HCT116 (cell line): ENCODE measurements at regions not wholly inside any gene's neighbourhood (a gene's known extent, or its start where the extent isn't known, plus 50 kb on each side); places are given as distances from the start of the nearest gene placed in this dataset.

ENCODE experiments used
- ATAC-seq: fragments of 200-7000 bp; cut with Tn5 transposase; 2 replicates; pipeline ENCODE4 v1.9.1; 2020; ENCODE audit warnings: mild to moderate bottlenecking, moderate library complexity
- BruUV-seq: library from RNA; stranded (reverse); fragments of 400-500 nt; replicated peaks from 2 replicates; lab custom pipeline; 2021; lab: Mats Ljungman, UMichigan
- CTCF ChIA-PET: fragments of 300-600 bp; sonication (Branson Sonifier 250); formaldehyde crosslinking; loops from one replicate; lab custom pipeline; 2021; ENCODE audit warnings: antibody characterized with exemption; lab: Charles Lee
- POLR2A ChIA-PET: fragments of 300-600, 350-600 bp; sonication (Branson Sonifier 250); formaldehyde crosslinking; loops from one replicate; lab custom pipeline; 2021; ENCODE audit warnings: antibody characterized with exemption; lab: Charles Lee
- RAD21 ChIA-PET, 2 experiments: fragments of 300-600 bp; sonication (Branson Sonifier 250); formaldehyde crosslinking; loops; one replicate each; lab custom pipeline; 2023; ENCODE audit warnings: low total read pairs in 2 of 2; ENCODE audit not compliant: uncharacterized antibody in 2 of 2, unreplicated experiment in 2 of 2, low non-redundant PET in 1 of 2; lab: Charles Lee
- DNase-seq: peaks from one replicate; pipeline ENCODE4 v3.0.0-alpha.2; 2010; ENCODE audit warnings: low read depth, low spot score
- H2AFZ ChIP-seq: fragments of 200-600 bp; shearing (Covaris generic), sonication (generic); 2 replicates; pipeline ENCODE4 v1.6.1; 2017; ENCODE audit warnings: low read depth, mixed run types, mixed read lengths, antibody characterized with exemption, low read length; ENCODE audit not compliant: poor library complexity, severe bottlenecking
- H3K27ac ChIP-seq: 2 replicates; pipeline ENCODE4 v1.5.1; 2012; ENCODE audit warnings: low read depth, low read length
- H3K27me3 ChIP-seq: fragments of 200-600 bp; sonication (generic); 2 replicates; pipeline ENCODE4 v1.6.1; 2016; ENCODE audit warnings: mixed run types, low read length, mixed read lengths; ENCODE audit not compliant: insufficient read depth
- H3K36me3 ChIP-seq, 2 experiments: fragments of 200-500 bp in 1 of 2; fragments of 200-600 bp in 1 of 2; sonication (Bioruptor generic) in 1 of 2; sonication (generic) in 1 of 2; 2 replicates each; pipeline versions ENCODE4 v1.5.1 to v1.6.1; 2014 to 2016; ENCODE audit warnings: low read length in 2 of 2, inconsistent platforms in 1 of 2, mixed read lengths in 1 of 2, mixed run types in 1 of 2; ENCODE audit not compliant: insufficient read depth in 2 of 2, control insufficient read depth in 1 of 2
- H3K4me1 ChIP-seq, 2 experiments: fragments of 200-600 bp in 1 of 2; sonication (generic) in 1 of 2; 2 replicates each; pipeline versions ENCODE4 v1.5.1 to v1.6.1; 2012 to 2017; ENCODE audit warnings: low read length in 2 of 2, inconsistent platforms in 1 of 2, mild to moderate bottlenecking in 1 of 2, mixed read lengths in 1 of 2, mixed run types in 1 of 2, moderate library complexity in 1 of 2; ENCODE audit not compliant: insufficient read depth in 2 of 2, control insufficient read depth in 1 of 2
- H3K4me2 ChIP-seq: fragments of 200-600 bp; sonication (generic); 2 replicates; pipeline ENCODE4 v1.6.1; 2017; ENCODE audit warnings: mixed run types, low read length, mixed read lengths
- H3K4me3 ChIP-seq, 2 experiments: fragments of 200-600 bp in 1 of 2; sonication (generic) in 1 of 2; replicated peaks in 1 of 2; 2 replicates each; pipeline ENCODE4 v1.5.1; 2011 to 2016; ENCODE audit warnings: low read length in 2 of 2, control low read depth in 1 of 2, low read depth in 1 of 2, mild to moderate bottlenecking in 1 of 2, mixed read lengths in 1 of 2, mixed run types in 1 of 2
- H3K79me2 ChIP-seq: fragments of 200-600 bp; sonication (generic); 2 replicates; pipeline ENCODE4 v1.6.1; 2017; ENCODE audit warnings: mild to moderate bottlenecking, mixed run types, low read length, moderate library complexity, mixed read lengths; ENCODE audit not compliant: insufficient read depth
- H3K9ac ChIP-seq: fragments of 200-600 bp; sonication (generic); 2 replicates; pipeline ENCODE4 v1.6.1; 2016; ENCODE audit warnings: low read length, mixed read lengths
- H3K9me2 ChIP-seq: fragments of 200-600 bp; sonication (generic), shearing (Covaris generic); 2 replicates; pipeline ENCODE4 v1.6.1; 2017; ENCODE audit warnings: mixed run types, mild to moderate bottlenecking, moderate library complexity; ENCODE audit not compliant: insufficient read depth
- H3K9me3 ChIP-seq, 2 experiments: fragments of 200-500 bp in 1 of 2; fragments of 200-600 bp in 1 of 2; sonication (Bioruptor generic) in 1 of 2; sonication (generic) in 1 of 2; 2 replicates each; pipeline ENCODE4 v1.6.1; 2014 to 2017; ENCODE audit warnings: low read length in 2 of 2, mixed read lengths in 2 of 2, inconsistent platforms in 1 of 2, low read depth in 1 of 2, mild to moderate bottlenecking in 1 of 2, mixed run types in 1 of 2, moderate library complexity in 1 of 2; ENCODE audit not compliant: control insufficient read depth in 1 of 2, insufficient read depth in 1 of 2
- H4K20me1 ChIP-seq: fragments of 200-600 bp; sonication (generic), shearing (Covaris generic); 2 replicates; pipeline ENCODE4 v1.6.1; 2017; ENCODE audit warnings: mixed run types, mild to moderate bottlenecking, moderate library complexity; ENCODE audit not compliant: insufficient read depth
- CBX3 ChIP-seq: IDR thresholded peaks from 2 replicates; pipeline ENCODE4 v1.6.1; 2012; ENCODE audit warnings: low read depth
- ELF1 ChIP-seq: IDR thresholded peaks from 2 replicates; pipeline ENCODE4 v1.6.1; 2012; ENCODE audit warnings: low read depth, borderline replicate concordance
- EZH2phosphoT487 ChIP-seq: fragments of 200-600 bp; IDR thresholded peaks from 2 replicates; pipeline ENCODE4 v1.6.1; 2018; ENCODE audit warnings: antibody characterized with exemption, borderline replicate concordance
- JUND ChIP-seq: IDR thresholded peaks from 2 replicates; pipeline ENCODE4 v1.6.1; 2012
- POLR2AphosphoS5 ChIP-seq: IDR thresholded peaks from 2 replicates; pipeline ENCODE4 v1.6.1; 2011; ENCODE audit warnings: mild to moderate bottlenecking, low read depth, low read length, moderate library complexity
- RAD21 ChIP-seq: IDR thresholded peaks from 2 replicates; pipeline ENCODE4 v1.6.1; 2012; ENCODE audit warnings: low read depth, mild to moderate bottlenecking
- SIN3A ChIP-seq: IDR thresholded peaks from 2 replicates; pipeline ENCODE4 v1.6.1; 2012; ENCODE audit warnings: low read depth
- SP1 ChIP-seq: IDR thresholded peaks from 2 replicates; pipeline ENCODE4 v1.6.1; 2012; ENCODE audit warnings: low read depth
- TCF7L2 ChIP-seq: IDR thresholded peaks from 2 replicates; pipeline ENCODE4 v1.7.0; 2011; ENCODE audit warnings: borderline replicate concordance, inconsistent platforms; ENCODE audit not compliant: insufficient read depth, insufficient read length; ENCODE audit errors: extremely low read depth
- ZFX ChIP-seq: fragments of 450-650 bp; IDR thresholded peaks from 2 replicates; pipeline ENCODE4 v1.6.1; 2017
- intact Hi-C: fragments of 100-400 bp; cut with micrococcal nuclease; formaldehyde crosslinking; loops from 2 replicates; pipeline ENCODE4 v1.10.0; 2022
- TF ChIP-seq, protein P1 (sequence below): IDR thresholded peaks from 2 replicates; pipeline ENCODE4 v1.6.1; 2011; ENCODE audit warnings: mild to moderate bottlenecking, low read length, moderate library complexity; ENCODE audit not compliant: insufficient replicate concordance; ENCODE audit errors: extremely low read depth

DNA sequence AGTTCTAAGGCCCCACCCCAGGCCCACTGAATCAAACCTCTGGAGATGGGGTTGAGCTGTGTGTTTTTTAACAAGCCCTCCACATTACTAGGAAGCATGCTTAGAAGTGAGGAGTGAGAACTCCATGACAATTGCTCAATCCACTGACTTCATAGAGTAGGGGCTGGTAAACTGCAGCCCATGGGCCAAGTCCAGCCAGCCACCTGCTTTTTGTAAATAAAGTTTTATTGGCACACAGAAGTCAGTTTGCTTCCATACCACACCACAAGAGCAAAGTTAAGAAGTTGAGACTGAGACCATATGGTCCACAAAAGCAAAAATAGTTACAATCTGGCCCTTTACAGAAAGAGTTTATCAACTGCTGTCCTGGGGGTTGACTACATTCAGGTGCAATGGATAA lies 309.2 kb downstream of the SETD4 start:
- H3K79me2 ChIP-seq: no peaks in the 10 kb centered on the region
- ChIA-PET CTCF (interaction anchor here (2.0 kb wide), 1 partner anchor 89 kb away, joined by 5 read pairs; no protein-coding TSS in a partner anchor), RAD21 (no interaction called here), POLR2A (no interaction called here)
- H4K20me1 ChIP-seq: no peaks in the 10 kb centered on the region
- intact Hi-C loops: no loop called here
- no peaks in the 10 kb centered on the region for H3K27me3 ChIP-seq
- H3K9ac ChIP-seq: no peak overlapping the region
- no TSS peak for BruUV-seq
- H3K36me3 ChIP-seq: no peaks in the 10 kb centered on the region
- TF ChIP-seq SIN3A (no peak), ZFX (no peak), JUND (no peak), EZH2phosphoT487 (no peak), ELF1 (no peak), RAD21 (no peak), TCF7L2 (no peak), SP1 (no peak), CBX3 (no peak), POLR2AphosphoS5 (no peak)
- TF ChIP-seq, protein P1, sequence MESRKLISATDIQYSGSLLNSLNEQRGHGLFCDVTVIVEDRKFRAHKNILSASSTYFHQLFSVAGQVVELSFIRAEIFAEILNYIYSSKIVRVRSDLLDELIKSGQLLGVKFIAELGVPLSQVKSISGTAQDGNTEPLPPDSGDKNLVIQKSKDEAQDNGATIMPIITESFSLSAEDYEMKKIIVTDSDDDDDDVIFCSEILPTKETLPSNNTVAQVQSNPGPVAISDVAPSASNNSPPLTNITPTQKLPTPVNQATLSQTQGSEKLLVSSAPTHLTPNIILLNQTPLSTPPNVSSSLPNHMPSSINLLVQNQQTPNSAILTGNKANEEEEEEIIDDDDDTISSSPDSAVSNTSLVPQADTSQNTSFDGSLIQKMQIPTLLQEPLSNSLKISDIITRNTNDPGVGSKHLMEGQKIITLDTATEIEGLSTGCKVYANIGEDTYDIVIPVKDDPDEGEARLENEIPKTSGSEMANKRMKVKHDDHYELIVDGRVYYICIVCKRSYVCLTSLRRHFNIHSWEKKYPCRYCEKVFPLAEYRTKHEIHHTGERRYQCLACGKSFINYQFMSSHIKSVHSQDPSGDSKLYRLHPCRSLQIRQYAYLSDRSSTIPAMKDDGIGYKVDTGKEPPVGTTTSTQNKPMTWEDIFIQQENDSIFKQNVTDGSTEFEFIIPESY: no peak
- H3K9me3 ChIP-seq: peaks cover 0 to 6% of the 10 kb centered on the region in 2 experiments; a peak in 2 of 4 replicates
- no peaks in the 10 kb centered on the region for H3K9me2 ChIP-seq
- no peak overlapping the region for H3K27ac ChIP-seq
- H3K4me3 ChIP-seq: no peak overlapping the region
- DNase-seq (no peak), ATAC-seq (no peak)
- H3K4me2 ChIP-seq: no peak overlapping the region
- H3K4me1 ChIP-seq: peaks cover 3 to 6% of the 10 kb centered on the region in 2 experiments
- no peak overlapping the region for H2AFZ ChIP-seq
